Lung (tissue), 11 donors: ENCODE measurements at regions not wholly inside any gene's neighbourhood (a gene's known extent, or its start where the extent isn't known, plus 50 kb on each side); places are given as distances from the start of the nearest gene placed in this dataset.

Experiments
- ATAC-seq: fragments of 200-7000 bp; cut with Tn5 transposase; one replicate; pipeline ENCODE4 v1.9.1; 2020; ENCODE audit warnings: moderate number of reproducible peaks; ENCODE audit not compliant: insufficient read depth, low FRiP score
- DNase-seq, 3 donors: peaks; one replicate each; pipeline ENCODE4 v3.0.0-alpha.2; 2013 to 2017
- H3K27ac ChIP-seq, 2 donors: one replicate each; pipeline ENCODE4 v1.5.1; 2013; ENCODE audit warnings: mild to moderate bottlenecking in 2 of 2, moderate library complexity in 2 of 2, control low read depth in 1 of 2, inconsistent platforms in 1 of 2, low read depth in 1 of 2, low read length in 1 of 2
- H3K27me3 ChIP-seq, 3 donors: one replicate each; pipeline ENCODE4 v1.5.1; 2013; ENCODE audit warnings: low read length in 2 of 3; ENCODE audit not compliant: control insufficient read depth in 3 of 3, insufficient read depth in 3 of 3
- H3K36me3 ChIP-seq, 4 donors: one replicate each; pipeline ENCODE4 v1.5.1; 2013; ENCODE audit warnings: low read length in 4 of 4, mild to moderate bottlenecking in 1 of 4, moderate library complexity in 1 of 4; ENCODE audit not compliant: control insufficient read depth in 4 of 4, insufficient read depth in 4 of 4
- H3K4me1 ChIP-seq, 5 donors: one replicate each; pipeline ENCODE4 v1.5.1; 2013; ENCODE audit warnings: low read length in 5 of 5, mild to moderate bottlenecking in 2 of 5, moderate library complexity in 1 of 5; ENCODE audit not compliant: control insufficient read depth in 5 of 5, insufficient read depth in 5 of 5
- H3K4me3 ChIP-seq: one replicate; pipeline ENCODE4 v1.5.1; 2013; ENCODE audit warnings: mild to moderate bottlenecking, control low read depth, moderate library complexity
- H3K9ac ChIP-seq, 2 donors: one replicate each; pipeline ENCODE4 v1.5.1; 2013; ENCODE audit warnings: low read length in 2 of 2, control low read depth in 1 of 2; ENCODE audit not compliant: insufficient read depth in 1 of 2
- H3K9me3 ChIP-seq, 4 donors: one replicate each; pipeline ENCODE4 v1.5.1; 2013; ENCODE audit warnings: low read length in 3 of 4, mild to moderate bottlenecking in 1 of 4, moderate library complexity in 1 of 4; ENCODE audit not compliant: control insufficient read depth in 4 of 4, insufficient read depth in 3 of 4
- CTCF ChIP-seq: IDR thresholded peaks from 2 replicates; pipeline ENCODE4 v1.5.1; 2012; ENCODE audit warnings: mild to moderate bottlenecking; ENCODE audit errors: control extremely low read depth, extremely low read depth
- whole genome bisulfite sequencing, 2 donors: extraction: QIAGEN DNeasy Blood & Tissue Kit; methylation state at CpG; one replicate each; pipeline ENCODE4 v1.1.7; 2013; 5-methylcytosine and 5-hydroxymethylcytosine counted together
- donor health status: control.
- donor health status: control.
- donor health status: Bipolar disorder and iron deficiency.
- donor health status: healthy.
- donor health status: DM: yes; HTN: yes; CAD: no.

- Histone ChIP-seq H3K27ac (no peak overlapping the region), H3K4me3 (no peak overlapping the region), H3K9ac (no peak overlapping the region), H3K36me3 (no peaks in the 10 kb centered on the region), H3K9me3 (no peaks in the 10 kb centered on the region), H3K27me3 (no peaks in the 10 kb centered on the region), H3K4me1 (no peaks in the 10 kb centered on the region)
- DNase-seq (peak in 2 of 3 donors; percentile 7 to 9), ATAC-seq (no peak)
- TF ChIP-seq CTCF, result no peak
- 17 to 36% methylated on average over 3 of the region's 3 CpGs for WGBS, 2 donors
Measured at GRCh38 chr6:97437087-97437486, 154.1 kb upstream of the MMS22L start.

- Histone ChIP-seq H3K27me3 (no peaks in the 10 kb centered on the region), H3K4me1 (no peaks in the 10 kb centered on the region), H3K9me3 (no peaks in the 10 kb centered on the region), H3K36me3 (no peaks in the 10 kb centered on the region), H3K9ac (no peak overlapping the region), H3K27ac (no peak overlapping the region), H3K4me3 (no peak overlapping the region)
- ATAC-seq (no peak), DNase-seq (no peak)
- 79 to 83% methylated on average over 4 of the region's 4 CpGs for WGBS, 2 donors
- TF ChIP-seq CTCF, result no peak
Measured at GRCh38 chr6:97438011-97438671, 155.1 kb upstream of the MMS22L start.

- Histone ChIP-seq H3K36me3 (no peaks in the 10 kb centered on the region), H3K9me3 (no peaks in the 10 kb centered on the region), H3K27ac (no peak overlapping the region), H3K4me3 (no peak overlapping the region), H3K4me1 (peaks cover 0 to 4% (median 0%) of the 10 kb centered on the region in 5 donors), H3K27me3 (no peaks in the 10 kb centered on the region), H3K9ac (no peak overlapping the region)
- 29 to 38% methylated on average over 7 of the region's 7 CpGs for WGBS, 2 donors
- TF ChIP-seq CTCF, result no peak
- peak; percentile 24 to 45 (median 43) for DNase-seq
- ATAC-seq, result no peak
Measured at GRCh38 chr6:97440590-97441176, 157.7 kb upstream of the MMS22L start.
